H9 (cell line): ENCODE measurements at regions not wholly inside any gene's neighbourhood (a gene's known extent, or its start where the extent isn't known, plus 50 kb on each side); places are given as distances from the start of the nearest gene placed in this dataset.

Source experiments
- DNase-seq: peaks from one replicate; pipeline ENCODE4 v3.0.0-alpha.2; 2017
- H2AFZ ChIP-seq: one replicate; pipeline ENCODE4 v1.6.1; 2013; ENCODE audit warnings: mild to moderate bottlenecking, low read length, control low read depth, moderate library complexity
- H2AK5ac ChIP-seq: 2 replicates; pipeline ENCODE4 v1.6.1; 2013; ENCODE audit warnings: low read length, control low read depth, mixed read lengths; ENCODE audit not compliant: insufficient read length
- H2BK120ac ChIP-seq: one replicate; pipeline ENCODE4 v1.6.1; 2013; ENCODE audit warnings: low read depth, mild to moderate bottlenecking, low read length, control low read depth, inconsistent platforms; ENCODE audit not compliant: poor library complexity, severe bottlenecking
- H2BK12ac ChIP-seq: 2 replicates; pipeline ENCODE4 v1.6.1; 2013; ENCODE audit warnings: low read length, control low read depth, mixed read lengths, low read depth; ENCODE audit not compliant: insufficient read length
- H2BK15ac ChIP-seq: 2 replicates; pipeline ENCODE4 v1.6.1; 2013; ENCODE audit warnings: low read depth, low read length, control low read depth
- H2BK20ac ChIP-seq: one replicate; pipeline ENCODE4 v1.6.1; 2013; ENCODE audit warnings: low read depth, mild to moderate bottlenecking, low read length, control low read depth, inconsistent platforms; ENCODE audit not compliant: poor library complexity, severe bottlenecking
- H2BK5ac ChIP-seq: 2 replicates; pipeline ENCODE4 v1.6.1; 2013; ENCODE audit warnings: low read length, control low read depth, mixed read lengths; ENCODE audit not compliant: insufficient read length
- H3K14ac ChIP-seq: 2 replicates; pipeline ENCODE4 v1.6.1; 2013; ENCODE audit warnings: low read length, control low read depth; ENCODE audit not compliant: insufficient read depth
- H3K18ac ChIP-seq: 2 replicates; pipeline ENCODE4 v1.6.1; 2013; ENCODE audit warnings: low read depth, mild to moderate bottlenecking, mixed read lengths, low read length, control low read depth; ENCODE audit not compliant: insufficient read length
- H3K23ac ChIP-seq: 2 replicates; pipeline ENCODE4 v1.6.1; 2013; ENCODE audit warnings: low read length, control low read depth, mixed read lengths, low read depth; ENCODE audit not compliant: insufficient read length
- H3K23me2 ChIP-seq: 2 replicates; pipeline ENCODE4 v1.6.1; 2013; ENCODE audit warnings: low read depth, mild to moderate bottlenecking, mixed read lengths, low read length, control low read depth; ENCODE audit not compliant: insufficient read length, poor library complexity, severe bottlenecking
- H3K27ac ChIP-seq: 2 replicates; pipeline ENCODE4 v1.5.1; 2013; ENCODE audit warnings: low read length, control low read depth, mixed read lengths, low read depth; ENCODE audit not compliant: insufficient read length
- H3K27me3 ChIP-seq: 2 replicates; pipeline ENCODE4 v1.6.1; 2013; ENCODE audit warnings: low read length, control low read depth, inconsistent platforms; ENCODE audit not compliant: insufficient read depth
- H3K4ac ChIP-seq: 2 replicates; pipeline ENCODE4 v1.6.1; 2013; ENCODE audit warnings: low read depth, mild to moderate bottlenecking, control low read depth, inconsistent platforms, low read length, moderate library complexity
- H3K4me1 ChIP-seq: 2 replicates; pipeline ENCODE4 v1.6.1; 2013; ENCODE audit warnings: low read length, control low read depth, inconsistent platforms; ENCODE audit not compliant: insufficient read depth
- H3K4me2 ChIP-seq: 2 replicates; pipeline ENCODE4 v1.6.1; 2013; ENCODE audit warnings: low read length, control low read depth, mixed read lengths; ENCODE audit not compliant: insufficient read length, insufficient read depth
- H3K56ac ChIP-seq: 2 replicates; pipeline ENCODE4 v1.6.1; 2013; ENCODE audit warnings: low read depth, mild to moderate bottlenecking, mixed read lengths, low read length, control low read depth; ENCODE audit not compliant: insufficient read length
- H3K79me1 ChIP-seq: 2 replicates; pipeline ENCODE4 v1.6.1; 2013; ENCODE audit warnings: low read depth, mild to moderate bottlenecking, moderate library complexity, low read length, control low read depth, inconsistent platforms; ENCODE audit not compliant: insufficient read depth, poor library complexity, severe bottlenecking
- H3K79me2 ChIP-seq: 2 replicates; pipeline ENCODE4 v1.6.1; 2013; ENCODE audit warnings: low read length, control low read depth, inconsistent platforms; ENCODE audit not compliant: insufficient read depth
- H3K9ac ChIP-seq: 2 replicates; pipeline ENCODE4 v1.6.1; 2013; ENCODE audit warnings: low read length, control low read depth, mixed read lengths; ENCODE audit not compliant: insufficient read length; ENCODE audit errors: extremely low read depth
- H3K9me3 ChIP-seq: one replicate; pipeline ENCODE4 v1.6.1; 2013; ENCODE audit warnings: low read depth, low read length, inconsistent platforms; ENCODE audit not compliant: control insufficient read depth
- H3T11ph ChIP-seq: one replicate; pipeline ENCODE4 v1.6.1; 2013; ENCODE audit warnings: mild to moderate bottlenecking, low read length, control low read depth, inconsistent platforms
- H4K20me1 ChIP-seq: one replicate; pipeline ENCODE4 v1.6.1; 2013; ENCODE audit not compliant: control insufficient read depth, insufficient read length, insufficient read depth
- H4K5ac ChIP-seq: 2 replicates; pipeline ENCODE4 v1.6.1; 2013; ENCODE audit warnings: low read depth, mild to moderate bottlenecking, mixed read lengths, low read length, control low read depth; ENCODE audit not compliant: insufficient read length
- H4K8ac ChIP-seq: replicated peaks from 2 replicates; pipeline ENCODE4 v1.6.1; 2013; ENCODE audit warnings: low read length, control low read depth, mixed read lengths, low read depth; ENCODE audit not compliant: insufficient read length
- H4K91ac ChIP-seq: 2 replicates; pipeline ENCODE4 v1.6.1; 2013; ENCODE audit warnings: low read depth, mild to moderate bottlenecking, moderate library complexity, mixed read lengths, low read length, control low read depth; ENCODE audit not compliant: insufficient read length
- H3K27ac Mint-ChIP-seq, 3 experiments: 2 replicates in 2 of 3; 3 replicates in 1 of 3; pipeline ENCODE4 v1.8.0; 2020 to 2021; ENCODE audit warnings: mixed read lengths in 3 of 3, mild to moderate bottlenecking in 1 of 3, moderate library complexity in 1 of 3
- H3K27me3 Mint-ChIP-seq: 2 replicates; pipeline ENCODE4 v1.8.0; 2021; ENCODE audit warnings: low read depth, mild to moderate bottlenecking, moderate library complexity, mixed read lengths
- H3K36me3 Mint-ChIP-seq, 3 experiments: 2 replicates in 2 of 3; 3 replicates in 1 of 3; pipeline ENCODE4 v1.8.0; 2020 to 2021; ENCODE audit warnings: low read depth in 3 of 3, mixed read lengths in 3 of 3; ENCODE audit not compliant: insufficient read depth in 1 of 3
- H3K4me1 Mint-ChIP-seq, 2 experiments: 2 replicates each; pipeline ENCODE4 v1.8.0; 2020; ENCODE audit warnings: mixed read lengths in 2 of 2
- H3K4me3 Mint-ChIP-seq, 2 experiments: 2 replicates in 1 of 2; 3 replicates in 1 of 2; pipeline ENCODE4 v1.8.0; 2020 to 2021; ENCODE audit warnings: mild to moderate bottlenecking in 2 of 2, mixed read lengths in 2 of 2, moderate library complexity in 1 of 2
- H3K9me3 Mint-ChIP-seq, 2 experiments: 2 replicates in 1 of 2; 3 replicates in 1 of 2; pipeline ENCODE4 v1.8.0; 2020; ENCODE audit warnings: mild to moderate bottlenecking in 2 of 2, mixed read lengths in 2 of 2, moderate library complexity in 1 of 2
- CTCF ChIP-seq: fragments of 200-600 bp; sonication (generic); conservative IDR thresholded peaks from 3 replicates; pipeline ENCODE4 v1.8.0; 2021; ENCODE audit warnings: antibody characterized with exemption, mild to moderate bottlenecking
- WGBS: extraction: QIAGEN DNeasy Blood & Tissue Kit; methylation state at CpG from one replicate; pipeline ENCODE4 v1.1.7; 2013; ENCODE audit warnings: missing lambda C conversion rate, low lambda C conversion rate, mixed read lengths; ENCODE audit not compliant: insufficient read length; ENCODE audit errors: extremely low coverage; 5-methylcytosine and 5-hydroxymethylcytosine counted together

GRCh38 chr16:87146676-87147075 lies 170.5 kb downstream of the C16orf95 start:
- Histone ChIP-seq H2BK5ac (no peak overlapping the region), H3K4me2 (no peak overlapping the region), H4K5ac (no peak overlapping the region), H3K4ac (no peak overlapping the region), H3K23ac (no peak overlapping the region), H3K79me1 (no peaks in the 10 kb centered on the region), H3K4me1 (no peaks in the 10 kb centered on the region), H3K79me2 (no peaks in the 10 kb centered on the region), H2BK15ac (no peak overlapping the region), H3K23me2 (no peaks in the 10 kb centered on the region), H3K27me3 (no peaks in the 10 kb centered on the region), H3K9ac (no peak overlapping the region), H2BK12ac (no peak overlapping the region), H2BK120ac (no peak overlapping the region), H3K9me3 (no peaks in the 10 kb centered on the region), H4K91ac (no peak overlapping the region), H3K18ac (no peak overlapping the region), H3K56ac (no peak overlapping the region), H2AFZ (no peak overlapping the region), H3K14ac (no peak overlapping the region), H4K8ac (no peak overlapping the region), H4K20me1 (no peaks in the 10 kb centered on the region), H3T11ph (no peak overlapping the region), H3K27ac (no peak overlapping the region), H2BK20ac (no peak overlapping the region), H2AK5ac (no peak overlapping the region)
- Mint-ChIP-seq H3K27ac (peak overlapping the region in 2 of 3 experiments; percentile 62 to 85; a peak in 3 of 7 replicates), H3K27me3 (no peaks in the 10 kb centered on the region), H3K36me3 (peaks cover 2 to 13% (median 6%) of the 10 kb centered on the region in 3 experiments; a peak in 6 of 7 replicates), H3K9me3 (peaks cover 19 to 25% of the 10 kb centered on the region in 2 experiments), H3K4me3 (no peak overlapping the region), H3K4me1 (peaks cover 10 to 21% of the 10 kb centered on the region in 2 experiments)
- WGBS = no CpG with 5 or more reads among the region's 5 CpGs
- DNase-seq = no peak
- TF ChIP-seq CTCF = no peak
